ENCODE measurements at regions not wholly inside any gene's neighbourhood (a gene's known extent, or its start where the extent isn't known, plus 50 kb on each side); places are given as distances from the start of the nearest gene placed in this dataset.

- DNase-seq (ENCODE audit: low read depth in 2 of 2) = no peak
Measured at GRCh38 chr10:43000651-43001426, 76.0 kb upstream of the RET start.

GRCh38 chr10:43001427-43001795 is 75.5 kb upstream of the RET start:
- no peak for DNase-seq (ENCODE audit: low read depth in 2 of 2)

GRCh38 chr10:43002596-43002995 is 74.3 kb upstream of the RET start:
- DNase-seq (ENCODE audit: low read depth in 2 of 2) = no peak

GRCh38 chr10:43006490-43006889 is 70.4 kb upstream of the RET start:
- no peak for DNase-seq (ENCODE audit: low read depth in 2 of 2)

GRCh38 chr10:43012578-43012977 is 64.3 kb upstream of the RET start:
- DNase-seq (ENCODE audit: low read depth in 2 of 2) = no peak

GRCh38 chr10:43013065-43013464 is 63.8 kb upstream of the RET start:
- DNase-seq (ENCODE audit: low read depth in 2 of 2) = no peak

- DNase-seq (ENCODE audit: low read depth in 2 of 2) = no peak
Measured at GRCh38 chr10:43024524-43024923, 52.3 kb upstream of the RET start.

- no peak for DNase-seq (ENCODE audit: low read depth in 2 of 2)
Measured at GRCh38 chr10:43024942-43025700, 51.7 kb upstream of the RET start.

- DNase-seq (ENCODE audit: low read depth in 2 of 2) = no peak
Measured at GRCh38 chr10:43026039-43026973, 50.6 kb upstream of the RET start.

Measured in stimulated activated CD8-positive, alpha-beta memory T cell treated with anti-CD3 and anti-CD28 coated beads, Interleukin-7, amount 100 ng/mL, for 4 hours (primary cell).